NT2/D1 (cell line): ENCODE measurements at regions not wholly inside any gene's neighbourhood (a gene's known extent, or its start where the extent isn't known, plus 50 kb on each side); places are given as distances from the start of the nearest gene placed in this dataset.

Experiments used
- SUZ12 ChIP-seq: IDR thresholded peaks from 2 replicates; pipeline ENCODE4 v1.6.1; 2011; ENCODE audit not compliant: insufficient read length, insufficient read depth; ENCODE audit errors: extremely low read depth
- YY1 ChIP-seq: IDR thresholded peaks from 2 replicates; pipeline ENCODE4 v1.6.1; 2011; ENCODE audit not compliant: insufficient read length, insufficient read depth
- ZNF274 ChIP-seq: IDR thresholded peaks from 2 replicates; pipeline ENCODE4 v1.6.1; 2011; ENCODE audit warnings: mild to moderate bottlenecking, low read depth, low read length

DNA sequence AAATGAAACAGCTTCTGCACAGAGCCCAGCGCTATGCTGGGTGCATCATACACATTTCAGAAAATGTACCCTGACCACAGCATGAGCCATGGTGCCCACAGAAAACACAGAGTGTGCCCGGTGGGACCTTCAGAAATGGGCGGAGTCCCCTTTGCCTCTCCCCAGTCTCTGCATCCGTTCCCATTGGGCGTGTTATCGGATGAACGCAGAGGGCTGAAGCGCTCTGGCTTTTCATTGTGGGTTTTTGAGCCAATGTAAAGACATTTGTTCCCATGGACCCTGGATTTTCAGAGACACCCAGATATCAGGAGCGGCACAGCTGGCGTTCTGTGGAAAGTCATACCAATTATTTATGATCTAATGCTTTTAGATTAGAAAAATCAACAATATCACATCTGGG lies 99.8 kb downstream of the DACT2 start:
- TF ChIP-seq YY1 (no peak), SUZ12 (no peak), ZNF274 (no peak)
